ENCODE measurements at regions not wholly inside any gene's neighbourhood (a gene's known extent, or its start where the extent isn't known, plus 50 kb on each side); places are given as distances from the start of the nearest gene placed in this dataset.

DNA sequence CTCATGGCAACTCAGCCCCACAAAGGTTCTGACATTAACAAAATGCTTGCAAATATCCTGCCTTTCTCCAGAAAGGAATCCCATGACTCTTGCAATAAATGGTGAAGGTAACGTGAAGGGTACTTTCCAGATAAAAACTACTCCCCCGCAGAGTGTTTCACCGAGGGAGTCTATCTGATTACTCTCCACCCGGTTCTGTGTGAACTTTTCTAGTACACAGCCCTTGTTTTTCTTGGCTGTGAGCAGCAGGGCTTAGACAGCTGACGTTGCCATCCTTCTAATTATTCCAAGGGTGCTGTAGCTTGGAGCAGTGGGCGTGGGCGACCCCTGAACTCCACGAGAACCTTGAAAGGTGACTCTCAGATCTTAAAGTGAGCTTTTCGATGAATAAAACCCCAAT is 276.0 kb upstream of the IRX4 start:
- H3K27ac Mint-ChIP-seq (ENCODE audit: unreplicated experiment) = no peak overlapping the region
- H3K4me1 Mint-ChIP-seq (ENCODE audit: unreplicated experiment) = no peaks in the 10 kb centered on the region
- no peaks in the 10 kb centered on the region for H3K36me3 Mint-ChIP-seq (ENCODE audit: unreplicated experiment)
- no peak for DNase-seq (ENCODE audit: extremely low spot score, unreplicated experiment)
- H3K9me3 Mint-ChIP-seq (ENCODE audit: unreplicated experiment) = no peaks in the 10 kb centered on the region
- no peaks in the 10 kb centered on the region for H3K27me3 Mint-ChIP-seq (ENCODE audit: unreplicated experiment)
- no peak overlapping the region for H3K4me3 Mint-ChIP-seq (ENCODE audit: unreplicated experiment)
- TF ChIP-seq, protein P1, sequence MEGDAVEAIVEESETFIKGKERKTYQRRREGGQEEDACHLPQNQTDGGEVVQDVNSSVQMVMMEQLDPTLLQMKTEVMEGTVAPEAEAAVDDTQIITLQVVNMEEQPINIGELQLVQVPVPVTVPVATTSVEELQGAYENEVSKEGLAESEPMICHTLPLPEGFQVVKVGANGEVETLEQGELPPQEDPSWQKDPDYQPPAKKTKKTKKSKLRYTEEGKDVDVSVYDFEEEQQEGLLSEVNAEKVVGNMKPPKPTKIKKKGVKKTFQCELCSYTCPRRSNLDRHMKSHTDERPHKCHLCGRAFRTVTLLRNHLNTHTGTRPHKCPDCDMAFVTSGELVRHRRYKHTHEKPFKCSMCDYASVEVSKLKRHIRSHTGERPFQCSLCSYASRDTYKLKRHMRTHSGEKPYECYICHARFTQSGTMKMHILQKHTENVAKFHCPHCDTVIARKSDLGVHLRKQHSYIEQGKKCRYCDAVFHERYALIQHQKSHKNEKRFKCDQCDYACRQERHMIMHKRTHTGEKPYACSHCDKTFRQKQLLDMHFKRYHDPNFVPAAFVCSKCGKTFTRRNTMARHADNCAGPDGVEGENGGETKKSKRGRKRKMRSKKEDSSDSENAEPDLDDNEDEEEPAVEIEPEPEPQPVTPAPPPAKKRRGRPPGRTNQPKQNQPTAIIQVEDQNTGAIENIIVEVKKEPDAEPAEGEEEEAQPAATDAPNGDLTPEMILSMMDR (IDR thresholded peaks at IDR 0.05) = no peak

DNA sequence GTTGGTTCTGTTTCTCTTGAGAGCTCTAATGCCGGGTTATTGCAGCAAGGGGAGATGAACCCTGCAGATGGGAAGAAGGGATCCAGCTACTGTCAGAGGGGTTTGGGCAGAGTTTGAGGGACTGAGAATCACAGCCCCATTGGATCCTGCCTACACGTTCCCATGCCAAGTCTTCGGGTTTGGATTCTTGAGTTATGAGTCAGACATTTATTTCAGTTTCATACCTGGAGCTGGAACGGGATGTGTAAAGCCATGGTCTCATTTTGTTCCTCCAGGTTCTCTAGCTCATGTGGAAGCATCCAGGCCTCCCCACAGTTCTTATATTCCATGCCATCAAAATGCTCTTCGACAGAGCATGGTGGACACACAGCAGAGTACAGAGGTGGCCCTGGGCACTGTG is 275.4 kb upstream of the IRX4 start:
- TF ChIP-seq, protein P1 (IDR thresholded peaks at IDR 0.05) = no peak
- H3K9me3 Mint-ChIP-seq (ENCODE audit: unreplicated experiment) = no peaks in the 10 kb centered on the region
- DNase-seq (ENCODE audit: extremely low spot score, unreplicated experiment) = no peak
- no peaks in the 10 kb centered on the region for H3K27me3 Mint-ChIP-seq (ENCODE audit: unreplicated experiment)
- no peaks in the 10 kb centered on the region for H3K4me1 Mint-ChIP-seq (ENCODE audit: unreplicated experiment)
- no peak overlapping the region for H3K4me3 Mint-ChIP-seq (ENCODE audit: unreplicated experiment)
- no peak overlapping the region for H3K27ac Mint-ChIP-seq (ENCODE audit: unreplicated experiment)
- no peaks in the 10 kb centered on the region for H3K36me3 Mint-ChIP-seq (ENCODE audit: unreplicated experiment)

DNA sequence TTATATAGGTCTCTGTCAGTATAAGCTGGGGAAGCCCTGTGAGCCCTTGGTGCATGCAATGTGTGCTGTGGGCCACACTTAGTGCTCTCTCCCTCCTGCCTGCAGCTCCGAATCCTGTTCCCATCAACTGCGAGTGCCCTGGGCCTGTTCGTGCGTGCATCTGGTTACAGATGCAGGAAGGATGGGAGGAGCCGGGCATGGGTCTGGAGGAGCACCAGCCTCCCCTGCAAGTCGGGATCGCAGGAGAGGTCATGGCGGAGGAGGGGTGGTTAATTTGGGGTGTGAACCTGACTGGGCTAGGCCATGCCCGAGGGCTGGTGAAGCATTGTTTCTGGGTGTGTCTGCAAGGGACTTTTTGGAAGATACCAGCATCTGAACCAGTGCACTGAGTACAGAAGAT is 274.6 kb upstream of the IRX4 start:
- TF ChIP-seq, protein P1 (IDR thresholded peaks at IDR 0.05) = no peak
- no peak for DNase-seq (ENCODE audit: extremely low spot score, unreplicated experiment)
- Mint-ChIP-seq H3K27ac (ENCODE audit: unreplicated experiment) (no peak overlapping the region), H3K4me1 (ENCODE audit: unreplicated experiment) (no peaks in the 10 kb centered on the region), H3K27me3 (ENCODE audit: unreplicated experiment) (no peaks in the 10 kb centered on the region), H3K4me3 (ENCODE audit: unreplicated experiment) (no peak overlapping the region), H3K36me3 (ENCODE audit: unreplicated experiment) (no peaks in the 10 kb centered on the region), H3K9me3 (ENCODE audit: unreplicated experiment) (no peaks in the 10 kb centered on the region)

DNA sequence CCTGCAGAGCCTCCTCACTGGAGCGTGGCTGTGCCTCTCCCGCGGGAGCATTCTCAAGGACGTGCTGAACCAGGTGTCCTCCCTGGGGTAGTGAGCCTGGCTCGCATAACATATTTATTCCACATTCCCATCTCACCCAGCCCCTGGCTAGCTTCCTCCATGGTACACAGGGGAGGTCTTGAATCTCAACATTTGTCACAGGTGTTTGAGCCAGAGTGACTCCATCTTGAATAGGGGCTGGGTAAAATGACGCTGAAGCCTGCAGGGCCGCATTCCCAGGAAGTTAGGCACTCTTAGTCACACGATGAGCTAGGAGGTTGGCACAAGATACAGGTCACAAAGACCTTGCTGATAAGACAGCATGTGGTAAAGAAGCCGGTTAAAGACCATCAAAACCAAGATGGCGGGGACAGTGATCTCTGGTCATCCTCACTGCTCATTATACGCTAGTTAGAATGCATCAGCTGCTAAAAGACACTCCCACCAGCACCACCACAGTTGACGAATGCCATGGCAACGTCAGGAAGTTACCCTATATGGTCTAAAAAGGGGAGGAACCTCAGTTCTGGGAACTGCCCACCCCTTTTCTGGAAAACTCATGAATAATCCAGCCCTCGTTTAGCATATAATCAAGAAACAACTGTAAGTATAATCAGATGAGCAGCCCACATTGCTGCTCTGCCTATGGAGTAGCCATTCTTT is 273.8 kb upstream of the IRX4 start:
- TF ChIP-seq, protein P1 (IDR thresholded peaks at IDR 0.05) = no peak
- no peak for DNase-seq (ENCODE audit: extremely low spot score, unreplicated experiment)
- H3K9me3 Mint-ChIP-seq (ENCODE audit: unreplicated experiment) = no peaks in the 10 kb centered on the region
- H3K4me3 Mint-ChIP-seq (ENCODE audit: unreplicated experiment) = no peak overlapping the region
- no peaks in the 10 kb centered on the region for H3K36me3 Mint-ChIP-seq (ENCODE audit: unreplicated experiment)
- no peaks in the 10 kb centered on the region for H3K27me3 Mint-ChIP-seq (ENCODE audit: unreplicated experiment)
- no peak overlapping the region for H3K27ac Mint-ChIP-seq (ENCODE audit: unreplicated experiment)
- no peaks in the 10 kb centered on the region for H3K4me1 Mint-ChIP-seq (ENCODE audit: unreplicated experiment)

DNA sequence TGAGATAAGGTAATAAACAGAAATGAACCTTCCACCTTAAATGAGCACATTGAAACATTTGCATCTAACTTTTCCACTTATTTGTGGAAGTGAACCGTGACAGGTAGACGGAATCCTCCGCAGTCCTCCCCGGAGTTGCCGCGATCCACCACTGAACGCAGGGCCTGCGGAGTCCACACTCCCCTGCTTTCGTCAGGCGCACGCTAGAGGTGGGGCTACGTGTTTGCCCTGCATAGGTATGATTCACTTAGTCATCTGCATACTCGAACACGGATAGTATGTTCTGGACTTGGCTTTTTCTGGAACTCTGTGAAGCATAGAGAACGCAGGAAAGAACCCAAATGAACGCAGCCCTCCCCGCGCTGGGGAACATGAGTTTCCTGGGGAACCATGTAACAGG is 272.8 kb upstream of the IRX4 start:
- Mint-ChIP-seq H3K36me3 (ENCODE audit: unreplicated experiment) (no peaks in the 10 kb centered on the region), H3K4me3 (ENCODE audit: unreplicated experiment) (no peak overlapping the region), H3K4me1 (ENCODE audit: unreplicated experiment) (no peaks in the 10 kb centered on the region), H3K27me3 (ENCODE audit: unreplicated experiment) (no peaks in the 10 kb centered on the region), H3K9me3 (ENCODE audit: unreplicated experiment) (no peaks in the 10 kb centered on the region), H3K27ac (ENCODE audit: unreplicated experiment) (no peak overlapping the region)
- DNase-seq (ENCODE audit: extremely low spot score, unreplicated experiment) = no peak
- TF ChIP-seq, protein P1 (IDR thresholded peaks at IDR 0.05) = no peak
